ENCODE measurements at regions not wholly inside any gene's neighbourhood (a gene's known extent, or its start where the extent isn't known, plus 50 kb on each side); places are given as distances from the start of the nearest gene placed in this dataset.

DNA sequence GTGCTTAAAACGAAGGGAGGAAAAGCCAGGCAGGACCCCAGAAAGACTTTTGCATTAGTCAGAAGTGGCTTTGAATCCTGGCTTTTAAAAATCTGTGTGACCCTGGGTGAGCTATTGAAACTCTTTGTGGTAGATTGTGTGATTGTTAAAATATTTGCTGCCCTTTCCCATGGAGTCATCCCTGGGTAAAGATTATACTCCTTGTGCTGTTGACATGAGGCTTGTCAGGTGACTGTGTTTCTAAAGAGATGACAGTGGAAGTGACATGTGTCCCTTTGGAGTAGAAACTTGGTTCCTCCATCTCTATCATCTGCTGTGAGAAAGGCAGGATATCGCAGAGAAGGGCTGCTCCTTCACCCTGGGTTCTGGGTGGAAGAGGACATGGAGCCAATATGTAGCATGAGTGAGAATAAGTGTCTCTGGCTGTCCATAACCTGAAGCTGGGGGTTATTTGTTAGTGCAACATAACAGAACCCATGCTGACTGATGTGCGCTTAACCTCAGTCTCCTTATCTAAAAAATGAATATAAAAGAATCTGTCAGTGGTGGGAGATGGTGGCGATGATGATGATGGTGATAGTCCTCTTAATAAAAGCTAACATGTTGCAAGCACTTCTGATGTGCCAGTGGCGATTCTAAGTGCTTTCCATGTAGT lies 187.6 kb downstream of the RHOU start:
- TF ChIP-seq, protein P1, sequence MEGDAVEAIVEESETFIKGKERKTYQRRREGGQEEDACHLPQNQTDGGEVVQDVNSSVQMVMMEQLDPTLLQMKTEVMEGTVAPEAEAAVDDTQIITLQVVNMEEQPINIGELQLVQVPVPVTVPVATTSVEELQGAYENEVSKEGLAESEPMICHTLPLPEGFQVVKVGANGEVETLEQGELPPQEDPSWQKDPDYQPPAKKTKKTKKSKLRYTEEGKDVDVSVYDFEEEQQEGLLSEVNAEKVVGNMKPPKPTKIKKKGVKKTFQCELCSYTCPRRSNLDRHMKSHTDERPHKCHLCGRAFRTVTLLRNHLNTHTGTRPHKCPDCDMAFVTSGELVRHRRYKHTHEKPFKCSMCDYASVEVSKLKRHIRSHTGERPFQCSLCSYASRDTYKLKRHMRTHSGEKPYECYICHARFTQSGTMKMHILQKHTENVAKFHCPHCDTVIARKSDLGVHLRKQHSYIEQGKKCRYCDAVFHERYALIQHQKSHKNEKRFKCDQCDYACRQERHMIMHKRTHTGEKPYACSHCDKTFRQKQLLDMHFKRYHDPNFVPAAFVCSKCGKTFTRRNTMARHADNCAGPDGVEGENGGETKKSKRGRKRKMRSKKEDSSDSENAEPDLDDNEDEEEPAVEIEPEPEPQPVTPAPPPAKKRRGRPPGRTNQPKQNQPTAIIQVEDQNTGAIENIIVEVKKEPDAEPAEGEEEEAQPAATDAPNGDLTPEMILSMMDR (conservative IDR thresholded peaks at IDR 0.05; ENCODE audit: low read depth in 2 of 2) = no peak
- TF ChIP-seq, protein P2, sequence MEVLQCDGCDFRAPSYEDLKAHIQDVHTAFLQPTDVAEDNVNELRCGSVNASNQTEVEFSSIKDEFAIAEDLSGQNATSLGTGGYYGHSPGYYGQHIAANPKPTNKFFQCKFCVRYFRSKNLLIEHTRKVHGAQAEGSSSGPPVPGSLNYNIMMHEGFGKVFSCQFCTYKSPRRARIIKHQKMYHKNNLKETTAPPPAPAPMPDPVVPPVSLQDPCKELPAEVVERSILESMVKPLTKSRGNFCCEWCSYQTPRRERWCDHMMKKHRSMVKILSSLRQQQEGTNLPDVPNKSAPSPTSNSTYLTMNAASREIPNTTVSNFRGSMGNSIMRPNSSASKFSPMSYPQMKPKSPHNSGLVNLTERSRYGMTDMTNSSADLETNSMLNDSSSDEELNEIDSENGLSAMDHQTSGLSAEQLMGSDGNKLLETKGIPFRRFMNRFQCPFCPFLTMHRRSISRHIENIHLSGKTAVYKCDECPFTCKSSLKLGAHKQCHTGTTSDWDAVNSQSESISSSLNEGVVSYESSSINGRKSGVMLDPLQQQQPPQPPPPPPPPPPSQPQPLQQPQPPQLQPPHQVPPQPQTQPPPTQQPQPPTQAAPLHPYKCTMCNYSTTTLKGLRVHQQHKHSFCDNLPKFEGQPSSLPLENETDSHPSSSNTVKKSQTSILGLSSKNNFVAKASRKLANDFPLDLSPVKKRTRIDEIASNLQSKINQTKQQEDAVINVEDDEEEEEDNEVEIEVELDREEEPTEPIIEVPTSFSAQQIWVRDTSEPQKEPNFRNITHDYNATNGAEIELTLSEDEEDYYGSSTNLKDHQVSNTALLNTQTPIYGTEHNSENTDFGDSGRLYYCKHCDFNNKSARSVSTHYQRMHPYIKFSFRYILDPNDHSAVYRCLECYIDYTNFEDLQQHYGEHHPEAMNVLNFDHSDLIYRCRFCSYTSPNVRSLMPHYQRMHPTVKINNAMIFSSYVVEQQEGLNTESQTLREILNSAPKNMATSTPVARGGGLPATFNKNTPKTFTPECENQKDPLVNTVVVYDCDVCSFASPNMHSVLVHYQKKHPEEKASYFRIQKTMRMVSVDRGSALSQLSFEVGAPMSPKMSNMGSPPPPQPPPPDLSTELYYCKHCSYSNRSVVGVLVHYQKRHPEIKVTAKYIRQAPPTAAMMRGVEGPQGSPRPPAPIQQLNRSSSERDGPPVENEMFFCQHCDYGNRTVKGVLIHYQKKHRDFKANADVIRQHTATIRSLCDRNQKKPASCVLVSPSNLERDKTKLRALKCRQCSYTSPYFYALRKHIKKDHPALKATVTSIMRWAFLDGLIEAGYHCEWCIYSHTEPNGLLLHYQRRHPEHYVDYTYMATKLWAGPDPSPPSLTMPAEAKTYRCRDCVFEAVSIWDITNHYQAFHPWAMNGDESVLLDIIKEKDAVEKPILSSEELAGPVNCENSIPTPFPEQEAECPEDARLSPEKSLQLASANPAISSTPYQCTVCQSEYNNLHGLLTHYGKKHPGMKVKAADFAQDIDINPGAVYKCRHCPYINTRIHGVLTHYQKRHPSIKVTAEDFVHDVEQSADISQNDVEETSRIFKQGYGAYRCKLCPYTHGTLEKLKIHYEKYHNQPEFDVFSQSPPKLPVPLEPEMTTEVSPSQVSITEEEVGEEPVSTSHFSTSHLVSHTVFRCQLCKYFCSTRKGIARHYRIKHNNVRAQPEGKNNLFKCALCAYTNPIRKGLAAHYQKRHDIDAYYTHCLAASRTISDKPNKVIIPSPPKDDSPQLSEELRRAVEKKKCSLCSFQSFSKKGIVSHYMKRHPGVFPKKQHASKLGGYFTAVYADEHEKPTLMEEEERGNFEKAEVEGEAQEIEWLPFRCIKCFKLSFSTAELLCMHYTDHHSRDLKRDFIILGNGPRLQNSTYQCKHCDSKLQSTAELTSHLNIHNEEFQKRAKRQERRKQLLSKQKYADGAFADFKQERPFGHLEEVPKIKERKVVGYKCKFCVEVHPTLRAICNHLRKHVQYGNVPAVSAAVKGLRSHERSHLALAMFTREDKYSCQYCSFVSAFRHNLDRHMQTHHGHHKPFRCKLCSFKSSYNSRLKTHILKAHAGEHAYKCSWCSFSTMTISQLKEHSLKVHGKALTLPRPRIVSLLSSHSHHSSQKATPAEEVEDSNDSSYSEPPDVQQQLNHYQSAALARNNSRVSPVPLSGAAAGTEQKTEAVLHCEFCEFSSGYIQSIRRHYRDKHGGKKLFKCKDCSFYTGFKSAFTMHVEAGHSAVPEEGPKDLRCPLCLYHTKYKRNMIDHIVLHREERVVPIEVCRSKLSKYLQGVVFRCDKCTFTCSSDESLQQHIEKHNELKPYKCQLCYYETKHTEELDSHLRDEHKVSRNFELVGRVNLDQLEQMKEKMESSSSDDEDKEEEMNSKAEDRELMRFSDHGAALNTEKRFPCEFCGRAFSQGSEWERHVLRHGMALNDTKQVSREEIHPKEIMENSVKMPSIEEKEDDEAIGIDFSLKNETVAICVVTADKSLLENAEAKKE (CRISPR knock-in tag; IDR thresholded peaks at IDR 0.05) = no peak
- TF ChIP-seq EZH2 (IDR thresholded peaks at IDR 0.05; ENCODE audit: low read depth, unreplicated experiment) (no peak), POLR2AphosphoS5 (IDR thresholded peaks at IDR 0.05; ENCODE audit: low read depth) (no peak), EZH2phosphoT487 (IDR thresholded peaks at IDR 0.05; ENCODE audit: unreplicated experiment) (no peak), JUNB (IDR thresholded peaks at IDR 0.05; ENCODE audit: unreplicated experiment) (no peak), CREB1 (CRISPR knock-in tag; IDR thresholded peaks at IDR 0.05; ENCODE audit: low read depth) (no peak), NANOG (IDR thresholded peaks at IDR 0.05; ENCODE audit: borderline replicate concordance) (no peak), ZNF331 (CRISPR knock-in tag; IDR thresholded peaks at IDR 0.05; ENCODE audit: low read depth) (no peak), ZNF114 (CRISPR knock-in tag; IDR thresholded peaks at IDR 0.05) (no peak)
- TF ChIP-seq, protein P3, sequence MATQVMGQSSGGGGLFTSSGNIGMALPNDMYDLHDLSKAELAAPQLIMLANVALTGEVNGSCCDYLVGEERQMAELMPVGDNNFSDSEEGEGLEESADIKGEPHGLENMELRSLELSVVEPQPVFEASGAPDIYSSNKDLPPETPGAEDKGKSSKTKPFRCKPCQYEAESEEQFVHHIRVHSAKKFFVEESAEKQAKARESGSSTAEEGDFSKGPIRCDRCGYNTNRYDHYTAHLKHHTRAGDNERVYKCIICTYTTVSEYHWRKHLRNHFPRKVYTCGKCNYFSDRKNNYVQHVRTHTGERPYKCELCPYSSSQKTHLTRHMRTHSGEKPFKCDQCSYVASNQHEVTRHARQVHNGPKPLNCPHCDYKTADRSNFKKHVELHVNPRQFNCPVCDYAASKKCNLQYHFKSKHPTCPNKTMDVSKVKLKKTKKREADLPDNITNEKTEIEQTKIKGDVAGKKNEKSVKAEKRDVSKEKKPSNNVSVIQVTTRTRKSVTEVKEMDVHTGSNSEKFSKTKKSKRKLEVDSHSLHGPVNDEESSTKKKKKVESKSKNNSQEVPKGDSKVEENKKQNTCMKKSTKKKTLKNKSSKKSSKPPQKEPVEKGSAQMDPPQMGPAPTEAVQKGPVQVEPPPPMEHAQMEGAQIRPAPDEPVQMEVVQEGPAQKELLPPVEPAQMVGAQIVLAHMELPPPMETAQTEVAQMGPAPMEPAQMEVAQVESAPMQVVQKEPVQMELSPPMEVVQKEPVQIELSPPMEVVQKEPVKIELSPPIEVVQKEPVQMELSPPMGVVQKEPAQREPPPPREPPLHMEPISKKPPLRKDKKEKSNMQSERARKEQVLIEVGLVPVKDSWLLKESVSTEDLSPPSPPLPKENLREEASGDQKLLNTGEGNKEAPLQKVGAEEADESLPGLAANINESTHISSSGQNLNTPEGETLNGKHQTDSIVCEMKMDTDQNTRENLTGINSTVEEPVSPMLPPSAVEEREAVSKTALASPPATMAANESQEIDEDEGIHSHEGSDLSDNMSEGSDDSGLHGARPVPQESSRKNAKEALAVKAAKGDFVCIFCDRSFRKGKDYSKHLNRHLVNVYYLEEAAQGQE (IDR thresholded peaks at IDR 0.05; ENCODE audit: unreplicated experiment) = no peak
- TF ChIP-seq, protein P4, sequence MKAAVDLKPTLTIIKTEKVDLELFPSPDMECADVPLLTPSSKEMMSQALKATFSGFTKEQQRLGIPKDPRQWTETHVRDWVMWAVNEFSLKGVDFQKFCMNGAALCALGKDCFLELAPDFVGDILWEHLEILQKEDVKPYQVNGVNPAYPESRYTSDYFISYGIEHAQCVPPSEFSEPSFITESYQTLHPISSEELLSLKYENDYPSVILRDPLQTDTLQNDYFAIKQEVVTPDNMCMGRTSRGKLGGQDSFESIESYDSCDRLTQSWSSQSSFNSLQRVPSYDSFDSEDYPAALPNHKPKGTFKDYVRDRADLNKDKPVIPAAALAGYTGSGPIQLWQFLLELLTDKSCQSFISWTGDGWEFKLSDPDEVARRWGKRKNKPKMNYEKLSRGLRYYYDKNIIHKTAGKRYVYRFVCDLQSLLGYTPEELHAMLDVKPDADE (IDR thresholded peaks at IDR 0.05) = no peak

All from GM23338 (cell line).